PC-9 (cell line): ENCODE measurements at regions not wholly inside any gene's neighbourhood (a gene's known extent, or its start where the extent isn't known, plus 50 kb on each side); places are given as distances from the start of the nearest gene placed in this dataset.

ENCODE experiments used
- BruUV-seq: library from RNA; stranded (reverse); fragments of 400-500 nt; replicated peaks from 2 replicates; lab custom pipeline; 2021; lab: Mats Ljungman, UMichigan
- CTCF ChIA-PET: fragments of 300-600 bp; sonication (Branson Sonifier 250); formaldehyde crosslinking; loops from one replicate; lab custom pipeline; 2022; ENCODE audit warnings: antibody characterized with exemption; lab: Charles Lee
- POLR2A ChIA-PET: fragments of 300-600 bp; sonication (Branson Sonifier 250); formaldehyde crosslinking; loops from one replicate; lab custom pipeline; 2022; ENCODE audit warnings: antibody characterized with exemption; ENCODE audit not compliant: unreplicated experiment; lab: Charles Lee
- DNase-seq, 2 experiments: peaks; one replicate each; pipeline versions ENCODE4 v3.0.0 to v3.0.0-alpha.2; 2015 to 2022; ENCODE audit warnings: mixed read lengths in 1 of 2
- H2AFZ ChIP-seq: fragments of 200-600 bp; sonication (generic); 2 replicates; pipeline ENCODE4 v1.8.1; 2017; ENCODE audit warnings: antibody characterized with exemption
- H3F3A ChIP-seq: fragments of 200-600 bp; sonication (generic); 2 replicates; pipeline ENCODE4 v1.8.1; 2017; ENCODE audit warnings: antibody characterized with exemption, mild to moderate bottlenecking, low read depth; ENCODE audit not compliant: insufficient read depth
- H3K27ac ChIP-seq: fragments of 200-600 bp; sonication (generic); 2 replicates; pipeline ENCODE4 v1.6.1; 2016; ENCODE audit warnings: mixed run types
- H3K27me3 ChIP-seq: fragments of 200-600 bp; sonication (generic); 2 replicates; pipeline ENCODE4 v1.6.1; 2016; ENCODE audit warnings: low read depth, mixed run types; ENCODE audit not compliant: insufficient read depth
- H3K36me3 ChIP-seq: fragments of 200-600 bp; sonication (generic); 2 replicates; pipeline ENCODE4 v1.6.1; 2016; ENCODE audit warnings: low read depth, mixed run types
- H3K4me1 ChIP-seq: fragments of 200-600 bp; sonication (generic); replicated peaks from 2 replicates; pipeline ENCODE4 v1.6.1; 2016; ENCODE audit warnings: mixed run types; ENCODE audit not compliant: insufficient read depth
- H3K4me2 ChIP-seq: fragments of 200-600 bp; sonication (generic); 2 replicates; pipeline ENCODE4 v1.6.1; 2017; ENCODE audit warnings: mixed run types
- H3K4me3 ChIP-seq: fragments of 200-600 bp; sonication (generic); 2 replicates; pipeline ENCODE4 v1.6.1; 2016; ENCODE audit warnings: mixed run types
- H3K79me2 ChIP-seq: fragments of 200-600 bp; sonication (generic); 2 replicates; pipeline ENCODE4 v1.6.1; 2017; ENCODE audit warnings: low read depth, mixed run types
- H3K9me2 ChIP-seq: fragments of 200-600 bp; sonication (generic); 2 replicates; pipeline ENCODE4 v1.8.1; 2017; ENCODE audit warnings: mild to moderate bottlenecking; ENCODE audit not compliant: insufficient read depth
- H3K9me3 ChIP-seq: fragments of 200-600 bp; sonication (generic); 2 replicates; pipeline ENCODE4 v1.8.1; 2016; ENCODE audit warnings: low read depth; ENCODE audit not compliant: insufficient read depth
- H4K20me1 ChIP-seq: fragments of 200-600 bp; sonication (generic); 2 replicates; pipeline ENCODE4 v1.8.1; 2017; ENCODE audit not compliant: insufficient read depth
- EZH2 ChIP-seq: fragments of 200-600 bp; sonication (generic); IDR thresholded peaks from 2 replicates; pipeline ENCODE4 v1.8.0; 2017; ENCODE audit warnings: antibody characterized with exemption, low read depth
- intact Hi-C: fragments of 100-400 bp; cut with micrococcal nuclease; formaldehyde crosslinking; loops from one replicate; pipeline ENCODE4 v1.10.0; 2022; ENCODE audit not compliant: unreplicated experiment
- TF ChIP-seq, protein P1 (sequence below): fragments of 200-600 bp; sonication (generic); conservative IDR thresholded peaks from 2 replicates; pipeline ENCODE4 v1.6.1; 2017; ENCODE audit warnings: mixed run types, antibody characterized with exemption, mild to moderate bottlenecking, moderate library complexity

DNA sequence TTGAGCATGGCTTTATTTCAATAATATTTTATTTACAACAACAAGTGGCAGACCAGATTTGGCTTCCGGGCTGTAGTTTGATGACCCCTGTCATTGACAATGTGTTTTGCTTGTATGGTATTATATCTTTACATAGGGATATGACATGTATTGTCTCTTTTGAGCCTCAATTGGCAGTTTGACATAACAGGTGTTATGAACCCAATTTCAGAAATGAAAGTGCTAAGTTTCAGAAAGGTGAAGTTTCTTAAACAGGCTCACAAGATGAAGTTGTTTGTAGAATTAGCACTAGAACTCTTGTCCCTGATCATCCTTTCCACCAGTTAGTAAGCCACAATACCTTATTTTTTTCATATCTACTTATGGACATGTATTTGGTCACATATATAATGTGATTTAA is 303.0 kb upstream of the GRIA1 start:
- H3K79me2 ChIP-seq: no peaks in the 10 kb centered on the region
- intact Hi-C loops: no loop called here
- no peaks in the 10 kb centered on the region for H4K20me1 ChIP-seq
- no peaks in the 10 kb centered on the region for H3K27me3 ChIP-seq
- ChIA-PET POLR2A (no interaction called here), CTCF (no interaction called here)
- H3K9me3 ChIP-seq: no peaks in the 10 kb centered on the region
- H3K4me3 ChIP-seq: no peak overlapping the region
- H3K27ac ChIP-seq: no peak overlapping the region
- TF ChIP-seq, protein P1, sequence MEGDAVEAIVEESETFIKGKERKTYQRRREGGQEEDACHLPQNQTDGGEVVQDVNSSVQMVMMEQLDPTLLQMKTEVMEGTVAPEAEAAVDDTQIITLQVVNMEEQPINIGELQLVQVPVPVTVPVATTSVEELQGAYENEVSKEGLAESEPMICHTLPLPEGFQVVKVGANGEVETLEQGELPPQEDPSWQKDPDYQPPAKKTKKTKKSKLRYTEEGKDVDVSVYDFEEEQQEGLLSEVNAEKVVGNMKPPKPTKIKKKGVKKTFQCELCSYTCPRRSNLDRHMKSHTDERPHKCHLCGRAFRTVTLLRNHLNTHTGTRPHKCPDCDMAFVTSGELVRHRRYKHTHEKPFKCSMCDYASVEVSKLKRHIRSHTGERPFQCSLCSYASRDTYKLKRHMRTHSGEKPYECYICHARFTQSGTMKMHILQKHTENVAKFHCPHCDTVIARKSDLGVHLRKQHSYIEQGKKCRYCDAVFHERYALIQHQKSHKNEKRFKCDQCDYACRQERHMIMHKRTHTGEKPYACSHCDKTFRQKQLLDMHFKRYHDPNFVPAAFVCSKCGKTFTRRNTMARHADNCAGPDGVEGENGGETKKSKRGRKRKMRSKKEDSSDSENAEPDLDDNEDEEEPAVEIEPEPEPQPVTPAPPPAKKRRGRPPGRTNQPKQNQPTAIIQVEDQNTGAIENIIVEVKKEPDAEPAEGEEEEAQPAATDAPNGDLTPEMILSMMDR: no peak
- no peak for TF ChIP-seq EZH2
- H3K36me3 ChIP-seq: no peaks in the 10 kb centered on the region
- no peaks in the 10 kb centered on the region for H3K4me1 ChIP-seq
- no peaks in the 10 kb centered on the region for H3F3A ChIP-seq
- no peak overlapping the region for H2AFZ ChIP-seq
- no peaks in the 10 kb centered on the region for H3K9me2 ChIP-seq
- DNase-seq: no peak
- H3K4me2 ChIP-seq: no peak overlapping the region
- BruUV-seq: no TSS peak

DNA sequence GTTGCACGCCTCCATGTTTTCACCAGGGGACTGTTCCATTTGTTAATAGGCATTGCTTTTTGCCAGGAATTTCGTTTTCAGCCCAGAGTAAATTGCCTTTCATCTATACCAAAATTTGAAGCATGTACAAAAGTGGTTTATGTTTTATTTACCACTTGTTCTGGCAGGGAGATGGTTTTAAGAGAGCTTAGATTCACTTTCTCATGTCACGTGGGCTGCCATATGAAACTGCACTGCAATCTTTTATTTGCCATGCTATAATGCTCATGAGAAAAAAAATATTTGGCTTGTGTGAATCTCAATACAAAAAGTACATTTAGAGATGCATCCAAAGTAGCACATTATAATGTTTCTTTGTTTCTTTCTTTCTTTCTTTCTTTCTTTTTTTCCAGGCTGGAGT is 284.1 kb upstream of the GRIA1 start:
- Histone ChIP-seq H3K9me2 (no peaks in the 10 kb centered on the region), H3K36me3 (no peaks in the 10 kb centered on the region), H3F3A (no peaks in the 10 kb centered on the region), H3K4me1 (no peaks in the 10 kb centered on the region), H4K20me1 (no peaks in the 10 kb centered on the region), H3K27ac (no peak overlapping the region), H3K27me3 (no peaks in the 10 kb centered on the region), H3K9me3 (no peaks in the 10 kb centered on the region), H3K4me2 (no peak overlapping the region), H3K4me3 (no peak overlapping the region), H2AFZ (no peak overlapping the region), H3K79me2 (no peaks in the 10 kb centered on the region)
- no peak for TF ChIP-seq EZH2
- TF ChIP-seq, protein P1: no peak
- no TSS peak for BruUV-seq
- ChIA-PET POLR2A (no interaction called here), CTCF (no interaction called here)
- intact Hi-C loops: no loop called here
- DNase-seq: no peak

DNA sequence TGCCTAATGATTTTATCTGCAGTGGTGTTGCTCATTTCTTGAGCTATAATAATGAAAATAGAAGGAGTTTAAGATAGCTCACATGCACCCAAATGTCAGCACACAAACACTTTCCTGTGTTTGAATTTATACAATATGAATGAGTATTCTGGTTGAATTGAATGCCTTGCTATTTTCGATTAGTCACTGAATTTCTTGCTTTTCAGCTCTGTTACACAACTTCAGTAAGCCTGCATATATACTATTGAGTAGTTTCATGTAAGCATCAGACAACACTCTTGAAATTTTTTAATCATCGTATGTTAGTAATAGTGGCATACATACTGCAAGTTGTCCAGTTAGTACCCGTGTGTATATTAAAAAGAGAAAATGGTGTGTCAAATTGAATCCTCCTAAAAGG is 281.5 kb upstream of the GRIA1 start:
- Histone ChIP-seq H3K4me3 (no peak overlapping the region), H2AFZ (no peak overlapping the region), H3F3A (no peaks in the 10 kb centered on the region), H3K79me2 (no peaks in the 10 kb centered on the region), H3K9me3 (no peaks in the 10 kb centered on the region), H3K4me2 (no peak overlapping the region), H3K27me3 (no peaks in the 10 kb centered on the region), H4K20me1 (no peaks in the 10 kb centered on the region), H3K9me2 (no peaks in the 10 kb centered on the region), H3K36me3 (no peaks in the 10 kb centered on the region), H3K4me1 (no peaks in the 10 kb centered on the region), H3K27ac (no peak overlapping the region)
- POLR2A ChIA-PET: no interaction called here
- TF ChIP-seq, protein P1: no peak
- no peak for TF ChIP-seq EZH2
- CTCF ChIA-PET: no interaction called here
- no TSS peak for BruUV-seq
- intact Hi-C loops: no loop called here
- no peak for DNase-seq
